CD8-positive, alpha-beta memory T cell (primary cell): ENCODE measurements at regions not wholly inside any gene's neighbourhood (a gene's known extent, or its start where the extent isn't known, plus 50 kb on each side); places are given as distances from the start of the nearest gene placed in this dataset.

Source experiments
- CTCF ChIA-PET: fragments of 350-600 bp; sonication (Branson Sonifier 250); formaldehyde crosslinking; loops from one replicate; lab custom pipeline; 2021; ENCODE audit warnings: antibody characterized with exemption; lab: Charles Lee
- POLR2A ChIA-PET: fragments of 350-600 bp; sonication (Branson Sonifier 250); formaldehyde crosslinking; loops from one replicate; lab custom pipeline; 2021; ENCODE audit warnings: antibody characterized with exemption; lab: Charles Lee
- DNase-seq, 5 donors: peaks; one replicate each; pipeline versions ENCODE4 v3.0.0 to v3.0.0-alpha.2; 2020 to 2022; ENCODE audit warnings: mixed read lengths in 1 of 5
- H3K27ac ChIP-seq: one replicate; pipeline ENCODE4 v1.7.0; 2013; ENCODE audit warnings: low read depth, mild to moderate bottlenecking, low read length, moderate library complexity
- H3K27me3 ChIP-seq: 2 replicates; pipeline ENCODE4 v1.7.0; 2013; ENCODE audit warnings: low read length, mild to moderate bottlenecking; ENCODE audit not compliant: insufficient read depth, poor library complexity, severe bottlenecking
- H3K36me3 ChIP-seq: 2 replicates; pipeline ENCODE4 v1.7.0; 2013; ENCODE audit warnings: mild to moderate bottlenecking, low read length, moderate library complexity; ENCODE audit not compliant: insufficient read depth
- H3K4me1 ChIP-seq: 2 replicates; pipeline ENCODE4 v1.7.0; 2013; ENCODE audit warnings: mild to moderate bottlenecking, low read length, moderate library complexity; ENCODE audit not compliant: insufficient read depth
- H3K4me3 ChIP-seq: 2 replicates; pipeline ENCODE4 v1.7.0; 2013; ENCODE audit warnings: mild to moderate bottlenecking, low read length
- H3K9me3 ChIP-seq: 2 replicates; pipeline ENCODE4 v1.7.0; 2013; ENCODE audit warnings: mild to moderate bottlenecking, low read length
- H3K27ac Mint-ChIP-seq, 8 donors: one replicate each; pipeline ENCODE4 v1.8.0; 2020 to 2021; ENCODE audit warnings: mixed read lengths in 8 of 8, mild to moderate bottlenecking in 6 of 8, inconsistent platforms in 3 of 8, moderate library complexity in 3 of 8
- H3K27me3 Mint-ChIP-seq, 2 donors: one replicate each; pipeline ENCODE4 v1.8.0; 2020 to 2021; ENCODE audit warnings: mixed read lengths in 2 of 2, mild to moderate bottlenecking in 1 of 2, moderate library complexity in 1 of 2
- H3K36me3 Mint-ChIP-seq, 3 donors: one replicate each; pipeline ENCODE4 v1.8.0; 2020 to 2021; ENCODE audit warnings: mixed read lengths in 3 of 3, inconsistent platforms in 1 of 3, mild to moderate bottlenecking in 1 of 3
- H3K4me1 Mint-ChIP-seq, 3 donors: one replicate each; pipeline ENCODE4 v1.8.0; 2020 to 2021; ENCODE audit warnings: mixed read lengths in 3 of 3, inconsistent platforms in 1 of 3, mild to moderate bottlenecking in 1 of 3
- H3K4me3 Mint-ChIP-seq, 7 donors: one replicate each; pipeline ENCODE4 v1.8.0; 2020 to 2021; ENCODE audit warnings: mixed read lengths in 7 of 7, mild to moderate bottlenecking in 6 of 7, moderate library complexity in 4 of 7, inconsistent platforms in 2 of 7
- H3K9me3 Mint-ChIP-seq, 5 donors: one replicate each; pipeline ENCODE4 v1.8.0; 2020 to 2022; ENCODE audit warnings: mixed read lengths in 5 of 5, mild to moderate bottlenecking in 3 of 5, moderate library complexity in 2 of 5, inconsistent platforms in 1 of 5

GRCh38 chr10:43976292-43976691 lies 327.6 kb upstream of the ZNF32 start:
- Mint-ChIP-seq H3K9me3 (no peaks in the 10 kb centered on the region), H3K4me1 (peaks cover 5 to 11% (median 7%) of the 10 kb centered on the region in 3 donors), H3K27ac (no peak overlapping the region), H3K27me3 (peaks cover 2 to 4% of the 10 kb centered on the region in 2 donors), H3K4me3 (no peak overlapping the region), H3K36me3 (no peaks in the 10 kb centered on the region)
- DNase-seq: no peak
- Histone ChIP-seq H3K4me1 (no peaks in the 10 kb centered on the region), H3K36me3 (no peaks in the 10 kb centered on the region), H3K9me3 (no peaks in the 10 kb centered on the region), H3K27me3 (no peaks in the 10 kb centered on the region), H3K27ac (no peak overlapping the region), H3K4me3 (no peak overlapping the region)
- ChIA-PET POLR2A (no interaction called here), CTCF (no interaction called here)

GRCh38 chr10:43973801-43974200 lies 325.1 kb upstream of the ZNF32 start:
- peak overlapping the region in 1 of 8 donors; percentile 64 for H3K27ac Mint-ChIP-seq
- H3K9me3 ChIP-seq: no peaks in the 10 kb centered on the region
- H3K27ac ChIP-seq: no peak overlapping the region
- no peaks in the 10 kb centered on the region for H3K36me3 Mint-ChIP-seq
- H3K27me3 ChIP-seq: no peaks in the 10 kb centered on the region
- POLR2A ChIA-PET: no interaction called here
- H3K4me1 ChIP-seq: no peaks in the 10 kb centered on the region
- no peak overlapping the region for H3K4me3 ChIP-seq
- no peaks in the 10 kb centered on the region for H3K36me3 ChIP-seq
- DNase-seq: no peak
- no peak overlapping the region for H3K4me3 Mint-ChIP-seq
- peaks cover 0 to 2% (median 0%) of the 10 kb centered on the region in 3 donors for H3K4me1 Mint-ChIP-seq
- H3K27me3 Mint-ChIP-seq: peaks cover 6% of the 10 kb centered on the region in 2 donors
- CTCF ChIA-PET: no interaction called here
- no peaks in the 10 kb centered on the region for H3K9me3 Mint-ChIP-seq

GRCh38 chr10:43972976-43973647 lies 324.4 kb upstream of the ZNF32 start:
- Mint-ChIP-seq H3K4me1 (peaks cover 0 to 2% (median 0%) of the 10 kb centered on the region in 3 donors), H3K27ac (no peak overlapping the region), H3K27me3 (peaks cover 6% of the 10 kb centered on the region in 2 donors), H3K4me3 (no peak overlapping the region), H3K9me3 (no peaks in the 10 kb centered on the region), H3K36me3 (no peaks in the 10 kb centered on the region)
- DNase-seq: no peak
- ChIA-PET CTCF (no interaction called here), POLR2A (no interaction called here)
- Histone ChIP-seq H3K27me3 (no peaks in the 10 kb centered on the region), H3K36me3 (no peaks in the 10 kb centered on the region), H3K9me3 (no peaks in the 10 kb centered on the region), H3K4me3 (no peak overlapping the region), H3K27ac (no peak overlapping the region), H3K4me1 (no peaks in the 10 kb centered on the region)

GRCh38 chr10:43971981-43972380 lies 323.3 kb upstream of the ZNF32 start:
- Histone ChIP-seq H3K9me3 (no peaks in the 10 kb centered on the region), H3K27ac (no peak overlapping the region), H3K27me3 (no peaks in the 10 kb centered on the region), H3K4me3 (no peak overlapping the region), H3K36me3 (no peaks in the 10 kb centered on the region), H3K4me1 (no peaks in the 10 kb centered on the region)
- ChIA-PET CTCF (no interaction called here), POLR2A (no interaction called here)
- Mint-ChIP-seq H3K4me1 (no peaks in the 10 kb centered on the region), H3K27me3 (peaks cover 4 to 6% of the 10 kb centered on the region in 2 donors), H3K4me3 (no peak overlapping the region), H3K9me3 (no peaks in the 10 kb centered on the region), H3K36me3 (no peaks in the 10 kb centered on the region), H3K27ac (no peak overlapping the region)
- DNase-seq: no peak

GRCh38 chr10:43971306-43971705 lies 322.6 kb upstream of the ZNF32 start:
- H3K4me3 ChIP-seq: no peak overlapping the region
- Mint-ChIP-seq H3K27ac (no peak overlapping the region), H3K9me3 (no peaks in the 10 kb centered on the region), H3K4me1 (no peaks in the 10 kb centered on the region), H3K4me3 (no peak overlapping the region), H3K27me3 (peaks cover 4 to 6% of the 10 kb centered on the region in 2 donors), H3K36me3 (no peaks in the 10 kb centered on the region)
- H3K9me3 ChIP-seq: no peaks in the 10 kb centered on the region
- H3K36me3 ChIP-seq: no peaks in the 10 kb centered on the region
- no peaks in the 10 kb centered on the region for H3K4me1 ChIP-seq
- DNase-seq: no peak
- POLR2A ChIA-PET: no interaction called here
- CTCF ChIA-PET: no interaction called here
- H3K27me3 ChIP-seq: no peaks in the 10 kb centered on the region
- H3K27ac ChIP-seq: no peak overlapping the region

GRCh38 chr10:43970717-43971116 lies 322.0 kb upstream of the ZNF32 start:
- no peaks in the 10 kb centered on the region for H3K9me3 ChIP-seq
- no peaks in the 10 kb centered on the region for H3K27me3 ChIP-seq
- no peak for DNase-seq
- H3K36me3 ChIP-seq: no peaks in the 10 kb centered on the region
- peaks cover 0 to 1% (median 1%) of the 10 kb centered on the region in 3 donors for H3K4me1 Mint-ChIP-seq
- peaks cover 4 to 9% of the 10 kb centered on the region in 2 donors for H3K27me3 Mint-ChIP-seq
- H3K27ac ChIP-seq: no peak overlapping the region
- H3K4me1 ChIP-seq: no peaks in the 10 kb centered on the region
- no peak overlapping the region for H3K27ac Mint-ChIP-seq
- no peak overlapping the region for H3K4me3 Mint-ChIP-seq
- no peaks in the 10 kb centered on the region for H3K9me3 Mint-ChIP-seq
- no peak overlapping the region for H3K4me3 ChIP-seq
- CTCF ChIA-PET: no interaction called here
- no peaks in the 10 kb centered on the region for H3K36me3 Mint-ChIP-seq
- POLR2A ChIA-PET: no interaction called here

GRCh38 chr10:43970018-43970698 lies 321.5 kb upstream of the ZNF32 start:
- Histone ChIP-seq H3K4me3 (no peak overlapping the region), H3K27ac (no peak overlapping the region), H3K27me3 (peaks cover 2% of the 10 kb centered on the region), H3K36me3 (no peaks in the 10 kb centered on the region), H3K9me3 (no peaks in the 10 kb centered on the region), H3K4me1 (no peaks in the 10 kb centered on the region)
- no peak overlapping the region for H3K4me3 Mint-ChIP-seq
- ChIA-PET POLR2A (no interaction called here), CTCF (no interaction called here)
- no peak for DNase-seq
- peaks cover 0 to 7% (median 7%) of the 10 kb centered on the region in 3 donors for H3K4me1 Mint-ChIP-seq
- H3K27ac Mint-ChIP-seq: peak overlapping the region in 1 of 8 donors; percentile 9
- H3K36me3 Mint-ChIP-seq: no peaks in the 10 kb centered on the region
- H3K9me3 Mint-ChIP-seq: no peaks in the 10 kb centered on the region
- peaks cover 4 to 15% of the 10 kb centered on the region in 2 donors for H3K27me3 Mint-ChIP-seq

GRCh38 chr10:43969506-43969905 lies 320.8 kb upstream of the ZNF32 start:
- H3K4me3 ChIP-seq: no peak overlapping the region
- ChIA-PET CTCF (no interaction called here), POLR2A (no interaction called here)
- H3K36me3 ChIP-seq: no peaks in the 10 kb centered on the region
- peaks cover 5 to 18% of the 10 kb centered on the region in 2 donors for H3K27me3 Mint-ChIP-seq
- no peaks in the 10 kb centered on the region for H3K9me3 ChIP-seq
- peaks cover 0 to 9% (median 8%) of the 10 kb centered on the region in 3 donors for H3K4me1 Mint-ChIP-seq
- no peak overlapping the region for H3K27ac ChIP-seq
- no peaks in the 10 kb centered on the region for H3K36me3 Mint-ChIP-seq
- H3K4me1 ChIP-seq: no peaks in the 10 kb centered on the region
- DNase-seq: no peak
- peaks cover 7% of the 10 kb centered on the region for H3K27me3 ChIP-seq
- H3K27ac Mint-ChIP-seq: no peak overlapping the region
- no peak overlapping the region for H3K4me3 Mint-ChIP-seq
- H3K9me3 Mint-ChIP-seq: no peaks in the 10 kb centered on the region
